IMR-90 (cell line): ENCODE measurements at regions not wholly inside any gene's neighbourhood (a gene's known extent, or its start where the extent isn't known, plus 50 kb on each side); places are given as distances from the start of the nearest gene placed in this dataset.

Experiments used
- MAFK ChIP-seq: IDR thresholded peaks from 2 replicates; pipeline ENCODE4 v1.6.1; 2012; ENCODE audit warnings: low read depth, low read length, improper control_type of control experiment
- RAD21 ChIP-seq: IDR thresholded peaks from 2 replicates; pipeline ENCODE4 v1.6.1; 2012; ENCODE audit warnings: low read length, improper control_type of control experiment
- RCOR1 ChIP-seq: IDR thresholded peaks from 2 replicates; pipeline ENCODE4 v1.6.1; 2012; ENCODE audit warnings: mild to moderate bottlenecking, low read length, improper control_type of control experiment; ENCODE audit not compliant: insufficient replicate concordance
- RFX5 ChIP-seq: IDR thresholded peaks from 2 replicates; pipeline ENCODE4 v1.8.0; 2012; ENCODE audit warnings: low read depth, mild to moderate bottlenecking, low read length, moderate library complexity
- TF ChIP-seq, protein P1 (sequence below): conservative IDR thresholded peaks from 2 replicates; pipeline ENCODE4 v1.5.1; 2012; ENCODE audit warnings: mild to moderate bottlenecking, low read depth, low read length, improper control_type of control experiment
- TF ChIP-seq, protein P2 (sequence below): fragments of 150-350 bp; IDR thresholded peaks from 2 replicates; pipeline ENCODE4 v1.6.1; 2016; ENCODE audit warnings: low read depth, mild to moderate bottlenecking, low read length, moderate library complexity, borderline replicate concordance

DNA sequence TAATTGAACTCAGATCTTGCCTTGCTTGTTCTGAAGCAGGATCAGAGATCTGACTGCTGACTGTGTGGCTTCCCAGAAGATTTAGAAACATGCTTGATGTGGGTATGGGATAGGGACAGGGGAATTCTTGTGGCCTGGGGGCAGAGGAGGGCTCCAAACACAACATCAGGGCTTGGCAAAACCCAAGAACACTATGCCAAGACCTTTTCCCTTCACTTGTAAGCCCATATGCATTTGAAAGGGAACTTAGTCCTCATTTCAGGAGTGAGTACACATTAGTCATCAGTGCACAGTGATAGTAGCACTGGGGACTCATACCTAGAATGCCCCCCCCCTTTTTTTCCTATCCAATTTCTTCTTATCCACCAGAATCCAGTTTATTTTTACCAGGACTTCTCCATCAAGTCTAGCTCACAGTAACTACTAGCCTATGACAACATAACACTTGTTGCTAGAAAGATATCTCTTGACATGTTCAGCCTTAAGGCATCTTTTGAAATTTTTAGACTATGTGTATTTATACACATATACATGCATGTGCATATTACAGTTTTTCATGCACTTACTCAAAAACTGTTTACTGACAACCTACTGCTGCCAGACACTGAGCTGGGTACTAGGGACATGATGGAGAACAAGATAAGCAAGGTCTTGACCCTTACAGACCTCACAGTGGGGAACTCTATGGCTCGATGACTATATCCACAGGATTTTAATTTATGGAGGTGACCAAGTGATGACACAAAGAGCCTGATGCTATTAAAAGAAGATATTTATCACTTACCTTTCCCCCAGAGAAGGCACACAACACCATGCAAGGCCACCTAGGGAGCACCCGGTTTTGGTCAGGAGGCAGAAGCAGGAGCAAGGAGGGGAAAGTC is 158.3 kb upstream of the MAP3K1 start:
- no peak for TF ChIP-seq RCOR1
- TF ChIP-seq MAFK, result no peak
- TF ChIP-seq, protein P1, sequence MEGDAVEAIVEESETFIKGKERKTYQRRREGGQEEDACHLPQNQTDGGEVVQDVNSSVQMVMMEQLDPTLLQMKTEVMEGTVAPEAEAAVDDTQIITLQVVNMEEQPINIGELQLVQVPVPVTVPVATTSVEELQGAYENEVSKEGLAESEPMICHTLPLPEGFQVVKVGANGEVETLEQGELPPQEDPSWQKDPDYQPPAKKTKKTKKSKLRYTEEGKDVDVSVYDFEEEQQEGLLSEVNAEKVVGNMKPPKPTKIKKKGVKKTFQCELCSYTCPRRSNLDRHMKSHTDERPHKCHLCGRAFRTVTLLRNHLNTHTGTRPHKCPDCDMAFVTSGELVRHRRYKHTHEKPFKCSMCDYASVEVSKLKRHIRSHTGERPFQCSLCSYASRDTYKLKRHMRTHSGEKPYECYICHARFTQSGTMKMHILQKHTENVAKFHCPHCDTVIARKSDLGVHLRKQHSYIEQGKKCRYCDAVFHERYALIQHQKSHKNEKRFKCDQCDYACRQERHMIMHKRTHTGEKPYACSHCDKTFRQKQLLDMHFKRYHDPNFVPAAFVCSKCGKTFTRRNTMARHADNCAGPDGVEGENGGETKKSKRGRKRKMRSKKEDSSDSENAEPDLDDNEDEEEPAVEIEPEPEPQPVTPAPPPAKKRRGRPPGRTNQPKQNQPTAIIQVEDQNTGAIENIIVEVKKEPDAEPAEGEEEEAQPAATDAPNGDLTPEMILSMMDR, result no peak
- TF ChIP-seq RFX5, result no peak
- TF ChIP-seq, protein P2, sequence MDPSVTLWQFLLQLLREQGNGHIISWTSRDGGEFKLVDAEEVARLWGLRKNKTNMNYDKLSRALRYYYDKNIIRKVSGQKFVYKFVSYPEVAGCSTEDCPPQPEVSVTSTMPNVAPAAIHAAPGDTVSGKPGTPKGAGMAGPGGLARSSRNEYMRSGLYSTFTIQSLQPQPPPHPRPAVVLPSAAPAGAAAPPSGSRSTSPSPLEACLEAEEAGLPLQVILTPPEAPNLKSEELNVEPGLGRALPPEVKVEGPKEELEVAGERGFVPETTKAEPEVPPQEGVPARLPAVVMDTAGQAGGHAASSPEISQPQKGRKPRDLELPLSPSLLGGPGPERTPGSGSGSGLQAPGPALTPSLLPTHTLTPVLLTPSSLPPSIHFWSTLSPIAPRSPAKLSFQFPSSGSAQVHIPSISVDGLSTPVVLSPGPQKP, result no peak
- no peak for TF ChIP-seq RAD21
